ENCODE measurements at regions not wholly inside any gene's neighbourhood (a gene's known extent, or its start where the extent isn't known, plus 50 kb on each side); places are given as distances from the start of the nearest gene placed in this dataset.

DNA sequence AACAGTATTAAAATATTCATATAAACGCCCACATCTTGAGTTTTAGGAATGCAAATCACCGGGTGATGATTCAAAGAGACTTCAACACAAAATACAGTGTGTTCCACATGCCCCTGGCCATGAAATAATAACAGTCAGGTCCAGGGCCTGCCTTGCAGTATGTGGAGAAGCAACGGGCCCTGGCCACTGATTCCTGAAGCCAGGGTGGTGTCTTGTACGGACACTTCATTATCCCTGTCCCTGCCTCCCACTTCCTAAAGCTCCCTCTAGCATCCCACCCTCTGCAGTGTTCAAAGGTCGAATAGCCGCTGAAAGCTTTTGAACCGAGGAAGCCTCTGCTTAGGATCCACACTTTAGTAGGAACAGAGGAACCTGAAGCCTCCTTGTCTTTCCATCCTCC is 50.4 kb upstream of the PCSK6 start:
- no peak overlapping the region for H3K4me3 ChIP-seq (ENCODE audit: low read depth, low read length)
- no peak for DNase-seq (ENCODE audit: low read depth)
- TF ChIP-seq, protein P1, sequence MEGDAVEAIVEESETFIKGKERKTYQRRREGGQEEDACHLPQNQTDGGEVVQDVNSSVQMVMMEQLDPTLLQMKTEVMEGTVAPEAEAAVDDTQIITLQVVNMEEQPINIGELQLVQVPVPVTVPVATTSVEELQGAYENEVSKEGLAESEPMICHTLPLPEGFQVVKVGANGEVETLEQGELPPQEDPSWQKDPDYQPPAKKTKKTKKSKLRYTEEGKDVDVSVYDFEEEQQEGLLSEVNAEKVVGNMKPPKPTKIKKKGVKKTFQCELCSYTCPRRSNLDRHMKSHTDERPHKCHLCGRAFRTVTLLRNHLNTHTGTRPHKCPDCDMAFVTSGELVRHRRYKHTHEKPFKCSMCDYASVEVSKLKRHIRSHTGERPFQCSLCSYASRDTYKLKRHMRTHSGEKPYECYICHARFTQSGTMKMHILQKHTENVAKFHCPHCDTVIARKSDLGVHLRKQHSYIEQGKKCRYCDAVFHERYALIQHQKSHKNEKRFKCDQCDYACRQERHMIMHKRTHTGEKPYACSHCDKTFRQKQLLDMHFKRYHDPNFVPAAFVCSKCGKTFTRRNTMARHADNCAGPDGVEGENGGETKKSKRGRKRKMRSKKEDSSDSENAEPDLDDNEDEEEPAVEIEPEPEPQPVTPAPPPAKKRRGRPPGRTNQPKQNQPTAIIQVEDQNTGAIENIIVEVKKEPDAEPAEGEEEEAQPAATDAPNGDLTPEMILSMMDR (conservative IDR thresholded peaks at IDR 0.05; ENCODE audit: low read depth, low read length), result no peak

DNA sequence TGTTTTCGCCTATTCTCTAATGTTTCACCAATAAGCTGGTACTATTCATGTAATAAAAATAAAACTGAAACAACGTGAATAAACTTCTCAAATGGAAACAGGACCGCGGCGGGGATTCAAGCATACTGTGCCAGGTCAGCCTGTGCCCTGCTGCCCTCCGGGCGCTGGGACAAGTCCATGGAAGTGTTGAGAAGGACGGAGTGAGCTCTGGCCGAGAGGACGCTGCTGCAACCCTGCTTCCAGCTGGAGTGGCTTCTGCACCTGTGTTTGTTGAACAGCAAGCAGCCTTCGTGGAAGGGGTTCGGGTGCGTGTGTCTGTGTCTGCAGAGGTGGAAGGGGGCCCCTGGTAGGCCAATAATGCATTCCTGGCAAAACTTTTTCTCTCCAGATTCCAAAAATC is 50.0 kb upstream of the PCSK6 start:
- TF ChIP-seq, protein P1 (conservative IDR thresholded peaks at IDR 0.05; ENCODE audit: low read depth, low read length), result no peak
- DNase-seq (ENCODE audit: low read depth), result no peak
- H3K4me3 ChIP-seq (ENCODE audit: low read depth, low read length), result no peak overlapping the region
